ENCODE measurements at regions not wholly inside any gene's neighbourhood (a gene's known extent, or its start where the extent isn't known, plus 50 kb on each side); places are given as distances from the start of the nearest gene placed in this dataset.

- TF ChIP-seq CTCF (IDR thresholded peaks at IDR 0.05) (no peak), POLR2A (IDR thresholded peaks at IDR 0.05) (no peak)
Measured at GRCh38 chr2:12114816-12115215, 368.4 kb downstream of the LPIN1 start.
